Endodermal cell (in vitro differentiated cells): ENCODE measurements at regions not wholly inside any gene's neighbourhood (a gene's known extent, or its start where the extent isn't known, plus 50 kb on each side); places are given as distances from the start of the nearest gene placed in this dataset.

Source experiments
- DNase-seq: peaks from one replicate; pipeline ENCODE4 v3.0.0-alpha.2; 2017
- H3K27ac ChIP-seq: 2 replicates; pipeline ENCODE4 v1.5.1; 2013; ENCODE audit warnings: mild to moderate bottlenecking, low read depth, low read length, moderate library complexity
- H3K27me3 ChIP-seq: 2 replicates; pipeline ENCODE4 v1.6.1; 2013; ENCODE audit warnings: mild to moderate bottlenecking, low read length, moderate library complexity; ENCODE audit not compliant: insufficient read depth, control insufficient read depth, poor library complexity, severe bottlenecking
- H3K36me3 ChIP-seq: 2 replicates; pipeline ENCODE4 v1.7.0; 2013; ENCODE audit warnings: mild to moderate bottlenecking, low read length, moderate library complexity; ENCODE audit not compliant: control insufficient read depth, insufficient read depth
- H3K4me1 ChIP-seq: one replicate; pipeline ENCODE4 v1.7.0; 2013; ENCODE audit warnings: low read length; ENCODE audit not compliant: control insufficient read depth, insufficient read depth
- H3K4me3 ChIP-seq: 2 replicates; pipeline ENCODE4 v1.5.1; 2013; ENCODE audit warnings: mild to moderate bottlenecking, low read length, moderate library complexity
- H3K9ac ChIP-seq: 2 replicates; pipeline ENCODE4 v1.6.1; 2013; ENCODE audit warnings: mild to moderate bottlenecking, low read length, moderate library complexity; ENCODE audit not compliant: poor library complexity, severe bottlenecking; ENCODE audit errors: extremely low read depth
- H3K9me3 ChIP-seq: 2 replicates; pipeline ENCODE4 v1.6.1; 2013; ENCODE audit warnings: mild to moderate bottlenecking, low read length, moderate library complexity; ENCODE audit not compliant: control insufficient read depth
- H3K27ac Mint-ChIP-seq: 2 replicates; pipeline ENCODE4 v1.8.0; 2020; ENCODE audit warnings: mixed read lengths
- H3K27me3 Mint-ChIP-seq: 2 replicates; pipeline ENCODE4 v1.8.0; 2021; ENCODE audit warnings: mild to moderate bottlenecking, mixed read lengths; ENCODE audit not compliant: insufficient read depth
- H3K36me3 Mint-ChIP-seq: 2 replicates; pipeline ENCODE4 v1.8.0; 2020; ENCODE audit warnings: low read depth, mixed read lengths
- H3K4me1 Mint-ChIP-seq: 2 replicates; pipeline ENCODE4 v1.8.0; 2020; ENCODE audit warnings: mixed read lengths
- H3K4me3 Mint-ChIP-seq: 2 replicates; pipeline ENCODE4 v1.8.0; 2020; ENCODE audit warnings: mild to moderate bottlenecking, moderate library complexity, mixed read lengths
- H3K9me3 Mint-ChIP-seq: 2 replicates; pipeline ENCODE4 v1.8.0; 2020; ENCODE audit warnings: mild to moderate bottlenecking, mixed read lengths
- WGBS, 2 experiments: methylation state at CpG; one replicate each; pipeline versions ENCODE4 v1.1.5 to v1.1.7; 2013; ENCODE audit warnings: missing lambda C conversion rate in 2 of 2, mixed read lengths in 1 of 2; ENCODE audit not compliant: insufficient coverage in 1 of 2, insufficient read length in 1 of 2; 5-methylcytosine and 5-hydroxymethylcytosine counted together
- TF ChIP-seq, protein P1 (sequence below): fragments of 200-600 bp; sonication (generic); conservative IDR thresholded peaks from 2 replicates; pipeline ENCODE4 v1.5.0; 2021; ENCODE audit warnings: antibody characterized with exemption, mild to moderate bottlenecking

DNA sequence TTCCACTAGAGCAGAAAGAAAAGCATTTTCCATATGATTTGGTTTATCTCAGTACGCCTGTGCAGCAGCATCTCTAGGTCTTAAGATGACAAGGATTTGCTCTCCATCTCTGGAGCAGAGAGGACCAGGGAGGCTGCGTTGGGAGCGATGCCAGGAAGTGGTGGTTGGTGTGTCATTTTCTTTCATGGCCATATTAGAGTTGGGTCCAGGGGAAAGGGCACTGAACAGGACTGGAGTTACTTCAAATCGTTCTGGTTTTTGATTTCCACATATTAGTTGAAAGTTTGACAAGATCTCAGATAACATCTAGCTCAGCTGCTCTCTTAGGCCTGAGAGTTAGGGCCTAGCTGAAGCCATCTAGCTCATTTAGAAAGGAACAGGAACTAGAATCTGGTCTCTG is 157.7 kb downstream of the ADAMTS15 start:
- TF ChIP-seq, protein P1, sequence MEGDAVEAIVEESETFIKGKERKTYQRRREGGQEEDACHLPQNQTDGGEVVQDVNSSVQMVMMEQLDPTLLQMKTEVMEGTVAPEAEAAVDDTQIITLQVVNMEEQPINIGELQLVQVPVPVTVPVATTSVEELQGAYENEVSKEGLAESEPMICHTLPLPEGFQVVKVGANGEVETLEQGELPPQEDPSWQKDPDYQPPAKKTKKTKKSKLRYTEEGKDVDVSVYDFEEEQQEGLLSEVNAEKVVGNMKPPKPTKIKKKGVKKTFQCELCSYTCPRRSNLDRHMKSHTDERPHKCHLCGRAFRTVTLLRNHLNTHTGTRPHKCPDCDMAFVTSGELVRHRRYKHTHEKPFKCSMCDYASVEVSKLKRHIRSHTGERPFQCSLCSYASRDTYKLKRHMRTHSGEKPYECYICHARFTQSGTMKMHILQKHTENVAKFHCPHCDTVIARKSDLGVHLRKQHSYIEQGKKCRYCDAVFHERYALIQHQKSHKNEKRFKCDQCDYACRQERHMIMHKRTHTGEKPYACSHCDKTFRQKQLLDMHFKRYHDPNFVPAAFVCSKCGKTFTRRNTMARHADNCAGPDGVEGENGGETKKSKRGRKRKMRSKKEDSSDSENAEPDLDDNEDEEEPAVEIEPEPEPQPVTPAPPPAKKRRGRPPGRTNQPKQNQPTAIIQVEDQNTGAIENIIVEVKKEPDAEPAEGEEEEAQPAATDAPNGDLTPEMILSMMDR = no peak
- peaks cover 17% of the 10 kb centered on the region for H3K9me3 Mint-ChIP-seq

GRCh38 chr11:130606781-130607511 is 158.5 kb downstream of the ADAMTS15 start:
- peaks cover 2% of the 10 kb centered on the region for H3K27me3 Mint-ChIP-seq
- Histone ChIP-seq H3K27ac (no peak overlapping the region), H3K9me3 (no peaks in the 10 kb centered on the region), H3K4me1 (no peaks in the 10 kb centered on the region), H3K9ac (no peak overlapping the region), H3K27me3 (no peaks in the 10 kb centered on the region), H3K36me3 (no peaks in the 10 kb centered on the region), H3K4me3 (no peak overlapping the region)
- WGBS, 2 experiments = 76 to 92% methylated on average over 4 to 10 of the region's 10 CpGs
- H3K27ac Mint-ChIP-seq = no peak overlapping the region
- peaks cover 10% of the 10 kb centered on the region for H3K9me3 Mint-ChIP-seq
- H3K4me3 Mint-ChIP-seq = no peak overlapping the region
- TF ChIP-seq, protein P1 = no peak
- H3K4me1 Mint-ChIP-seq = no peaks in the 10 kb centered on the region
- no peaks in the 10 kb centered on the region for H3K36me3 Mint-ChIP-seq
- DNase-seq = no peak

More for the DNA sequence above, 157.7 kb downstream of the ADAMTS15 start:
- no peaks in the 10 kb centered on the region for H3K4me1 ChIP-seq
- no peak overlapping the region for H3K27ac ChIP-seq
- no peak for DNase-seq
- Mint-ChIP-seq H3K4me1 (peaks cover 3% of the 10 kb centered on the region), H3K36me3 (peaks cover 3% of the 10 kb centered on the region), H3K27me3 (peaks cover 2% of the 10 kb centered on the region), H3K27ac (no peak overlapping the region), H3K4me3 (no peak overlapping the region)
- 93 to 94% methylated on average over 4 of the region's 4 CpGs for WGBS, 2 experiments
- H3K4me3 ChIP-seq = no peak overlapping the region
- H3K9me3 ChIP-seq = no peaks in the 10 kb centered on the region
- no peaks in the 10 kb centered on the region for H3K36me3 ChIP-seq
- no peaks in the 10 kb centered on the region for H3K27me3 ChIP-seq
- no peak overlapping the region for H3K9ac ChIP-seq

GRCh38 chr11:130608287-130608686 is 159.8 kb downstream of the ADAMTS15 start:
- DNase-seq = no peak
- whole genome bisulfite sequencing, 2 experiments = 90% methylated on average over 7 to 8 of the region's 8 CpGs
- Mint-ChIP-seq H3K9me3 (peaks cover under 1% of the 10 kb centered on the region), H3K27ac (no peak overlapping the region), H3K4me1 (no peaks in the 10 kb centered on the region), H3K4me3 (no peak overlapping the region), H3K27me3 (peaks cover 2% of the 10 kb centered on the region), H3K36me3 (no peaks in the 10 kb centered on the region)
- H3K27me3 ChIP-seq = no peaks in the 10 kb centered on the region
- H3K27ac ChIP-seq = no peak overlapping the region
- H3K4me3 ChIP-seq = no peak overlapping the region
- no peaks in the 10 kb centered on the region for H3K4me1 ChIP-seq
- no peaks in the 10 kb centered on the region for H3K36me3 ChIP-seq
- no peak overlapping the region for H3K9ac ChIP-seq
- TF ChIP-seq, protein P1 = no peak
- no peaks in the 10 kb centered on the region for H3K9me3 ChIP-seq
